ENCODE measurements at regions not wholly inside any gene's neighbourhood (a gene's known extent, or its start where the extent isn't known, plus 50 kb on each side); places are given as distances from the start of the nearest gene placed in this dataset.

DNA sequence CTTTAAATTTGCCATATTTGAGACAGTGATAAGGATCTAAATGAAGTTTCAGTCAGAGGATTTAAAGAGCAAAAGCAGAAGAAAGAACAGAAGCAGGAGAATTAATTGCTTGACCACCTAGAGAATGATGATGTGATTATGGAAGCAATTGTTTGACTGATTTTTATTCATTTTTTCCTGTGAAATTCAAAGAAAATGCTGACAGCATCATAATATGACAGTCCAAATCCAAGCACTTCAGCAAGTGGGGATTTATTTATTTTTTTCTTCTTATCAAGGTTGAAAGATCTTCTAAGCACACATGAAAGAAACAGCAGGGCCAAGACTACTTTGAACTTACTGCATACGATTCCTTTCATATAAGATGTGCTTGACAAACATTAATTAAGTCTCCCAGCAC lies 125.2 kb downstream of the BMP2 start:
- Histone ChIP-seq H3K4me1 (ENCODE audit: low read length) (no peaks in the 10 kb centered on the region), H3K27ac (ENCODE audit: low read length) (no peak overlapping the region), H3K27me3 (replicated peaks; ENCODE audit: insufficient read depth, low read length) (no peaks in the 10 kb centered on the region), H3K4me2 (ENCODE audit: low read depth, low read length) (no peak overlapping the region), H3K9ac (ENCODE audit: low read length) (no peak overlapping the region), H2AFZ (ENCODE audit: low read length) (no peak overlapping the region), H3K4me3 (ENCODE audit: low read length) (no peak overlapping the region), H3K36me3 (replicated peaks; ENCODE audit: insufficient read depth, low read length) (no peaks in the 10 kb centered on the region), H3K9me2 (replicated peaks; ENCODE audit: insufficient read depth, low read length) (no peaks in the 10 kb centered on the region), H3K79me2 (ENCODE audit: low read length) (no peaks in the 10 kb centered on the region), H4K20me1 (ENCODE audit: insufficient read depth, low read length) (no peaks in the 10 kb centered on the region), H3K9me3 (replicated peaks; ENCODE audit: insufficient read depth, low read length) (no peaks in the 10 kb centered on the region), H3F3A (ENCODE audit: insufficient read depth, low read length) (no peaks in the 10 kb centered on the region)
- DNase-seq = no peak
- TF ChIP-seq EZH2phosphoT487 (IDR thresholded peaks at IDR 0.05; ENCODE audit: low read length) (no peak), EZH2 (optimal IDR thresholded peaks at IDR 0.05; ENCODE audit: low read depth, low read length) (no peak)
- TF ChIP-seq, protein P1, sequence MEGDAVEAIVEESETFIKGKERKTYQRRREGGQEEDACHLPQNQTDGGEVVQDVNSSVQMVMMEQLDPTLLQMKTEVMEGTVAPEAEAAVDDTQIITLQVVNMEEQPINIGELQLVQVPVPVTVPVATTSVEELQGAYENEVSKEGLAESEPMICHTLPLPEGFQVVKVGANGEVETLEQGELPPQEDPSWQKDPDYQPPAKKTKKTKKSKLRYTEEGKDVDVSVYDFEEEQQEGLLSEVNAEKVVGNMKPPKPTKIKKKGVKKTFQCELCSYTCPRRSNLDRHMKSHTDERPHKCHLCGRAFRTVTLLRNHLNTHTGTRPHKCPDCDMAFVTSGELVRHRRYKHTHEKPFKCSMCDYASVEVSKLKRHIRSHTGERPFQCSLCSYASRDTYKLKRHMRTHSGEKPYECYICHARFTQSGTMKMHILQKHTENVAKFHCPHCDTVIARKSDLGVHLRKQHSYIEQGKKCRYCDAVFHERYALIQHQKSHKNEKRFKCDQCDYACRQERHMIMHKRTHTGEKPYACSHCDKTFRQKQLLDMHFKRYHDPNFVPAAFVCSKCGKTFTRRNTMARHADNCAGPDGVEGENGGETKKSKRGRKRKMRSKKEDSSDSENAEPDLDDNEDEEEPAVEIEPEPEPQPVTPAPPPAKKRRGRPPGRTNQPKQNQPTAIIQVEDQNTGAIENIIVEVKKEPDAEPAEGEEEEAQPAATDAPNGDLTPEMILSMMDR (IDR thresholded peaks at IDR 0.05; ENCODE audit: low read length) = no peak

DNA sequence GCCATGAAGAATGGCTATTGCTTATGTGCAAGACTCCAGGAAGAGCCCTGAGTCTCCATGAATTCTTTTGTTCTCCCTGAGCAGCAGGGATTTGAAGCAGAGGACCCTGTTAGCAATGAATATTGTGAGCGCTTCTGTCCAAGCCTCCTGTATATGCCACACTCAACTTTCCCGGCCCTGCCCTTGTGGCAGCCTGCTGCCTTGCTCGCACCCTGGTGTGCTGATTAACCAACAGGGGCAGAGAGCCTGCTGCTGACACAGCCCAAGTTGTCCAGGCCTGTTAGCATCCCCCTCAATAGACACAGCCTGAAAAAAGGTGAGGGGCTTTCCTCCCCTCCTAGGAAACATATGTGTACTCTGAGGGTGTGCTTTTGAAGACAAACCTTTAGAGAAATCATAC lies 131.4 kb downstream of the BMP2 start:
- H3K36me3 ChIP-seq (replicated peaks; ENCODE audit: insufficient read depth, low read length) = no peaks in the 10 kb centered on the region
- no peaks in the 10 kb centered on the region for H4K20me1 ChIP-seq (ENCODE audit: insufficient read depth, low read length)
- H3K27ac ChIP-seq (ENCODE audit: low read length) = no peak overlapping the region
- H3K9me3 ChIP-seq (replicated peaks; ENCODE audit: insufficient read depth, low read length) = no peaks in the 10 kb centered on the region
- no peak overlapping the region for H2AFZ ChIP-seq (ENCODE audit: low read length)
- no peaks in the 10 kb centered on the region for H3K27me3 ChIP-seq (replicated peaks; ENCODE audit: insufficient read depth, low read length)
- TF ChIP-seq EZH2 (optimal IDR thresholded peaks at IDR 0.05; ENCODE audit: low read depth, low read length) (no peak), EZH2phosphoT487 (IDR thresholded peaks at IDR 0.05; ENCODE audit: low read length) (no peak)
- TF ChIP-seq, protein P1 (IDR thresholded peaks at IDR 0.05; ENCODE audit: low read length) = no peak
- H3K9me2 ChIP-seq (replicated peaks; ENCODE audit: insufficient read depth, low read length) = no peaks in the 10 kb centered on the region
- H3F3A ChIP-seq (ENCODE audit: insufficient read depth, low read length) = no peaks in the 10 kb centered on the region
- no peak overlapping the region for H3K9ac ChIP-seq (ENCODE audit: low read length)
- no peak for DNase-seq
- H3K4me3 ChIP-seq (ENCODE audit: low read length) = no peak overlapping the region
- no peaks in the 10 kb centered on the region for H3K79me2 ChIP-seq (ENCODE audit: low read length)
- H3K4me2 ChIP-seq (ENCODE audit: low read depth, low read length) = no peak overlapping the region
- H3K4me1 ChIP-seq (ENCODE audit: low read length) = no peaks in the 10 kb centered on the region

DNA sequence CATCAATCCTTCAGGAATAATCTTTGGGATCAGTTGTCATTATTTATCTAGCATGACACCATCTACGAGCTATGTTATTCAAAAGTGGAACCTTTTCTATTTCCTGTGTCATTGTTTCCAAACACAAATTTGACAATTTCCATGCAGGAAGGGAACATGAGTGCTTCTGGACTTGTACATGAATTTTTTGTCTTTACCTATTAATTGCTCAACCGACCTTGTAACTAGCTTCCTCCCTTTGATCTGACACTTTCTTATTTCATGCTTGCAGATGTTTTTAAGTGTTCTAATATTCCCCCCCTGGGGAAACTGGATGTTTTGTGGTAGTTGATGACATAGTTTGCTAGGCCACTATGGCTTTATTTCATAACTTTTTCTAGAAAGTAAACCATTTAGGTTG lies 139.4 kb downstream of the BMP2 start:
- Histone ChIP-seq H3K27me3 (replicated peaks; ENCODE audit: insufficient read depth, low read length) (no peaks in the 10 kb centered on the region), H3K4me3 (ENCODE audit: low read length) (no peak overlapping the region), H3K9me3 (replicated peaks; ENCODE audit: insufficient read depth, low read length) (no peaks in the 10 kb centered on the region), H4K20me1 (ENCODE audit: insufficient read depth, low read length) (no peaks in the 10 kb centered on the region), H3K9ac (ENCODE audit: low read length) (no peak overlapping the region), H3K4me1 (ENCODE audit: low read length) (no peaks in the 10 kb centered on the region), H3F3A (ENCODE audit: insufficient read depth, low read length) (no peaks in the 10 kb centered on the region), H3K27ac (ENCODE audit: low read length) (no peak overlapping the region), H3K4me2 (ENCODE audit: low read depth, low read length) (no peak overlapping the region), H2AFZ (ENCODE audit: low read length) (no peak overlapping the region), H3K36me3 (replicated peaks; ENCODE audit: insufficient read depth, low read length) (no peaks in the 10 kb centered on the region), H3K79me2 (ENCODE audit: low read length) (no peaks in the 10 kb centered on the region), H3K9me2 (replicated peaks; ENCODE audit: insufficient read depth, low read length) (no peaks in the 10 kb centered on the region)
- TF ChIP-seq EZH2 (optimal IDR thresholded peaks at IDR 0.05; ENCODE audit: low read depth, low read length) = no peak
- TF ChIP-seq EZH2phosphoT487 (IDR thresholded peaks at IDR 0.05; ENCODE audit: low read length) = no peak
- TF ChIP-seq, protein P1 (IDR thresholded peaks at IDR 0.05; ENCODE audit: low read length) = no peak
- DNase-seq = no peak
